ENCODE measurements at regions not wholly inside any gene's neighbourhood (a gene's known extent, or its start where the extent isn't known, plus 50 kb on each side); places are given as distances from the start of the nearest gene placed in this dataset.
A peak's percentile ranks its signal among the peaks of the same experiment; 100 is the strongest.

DNA sequence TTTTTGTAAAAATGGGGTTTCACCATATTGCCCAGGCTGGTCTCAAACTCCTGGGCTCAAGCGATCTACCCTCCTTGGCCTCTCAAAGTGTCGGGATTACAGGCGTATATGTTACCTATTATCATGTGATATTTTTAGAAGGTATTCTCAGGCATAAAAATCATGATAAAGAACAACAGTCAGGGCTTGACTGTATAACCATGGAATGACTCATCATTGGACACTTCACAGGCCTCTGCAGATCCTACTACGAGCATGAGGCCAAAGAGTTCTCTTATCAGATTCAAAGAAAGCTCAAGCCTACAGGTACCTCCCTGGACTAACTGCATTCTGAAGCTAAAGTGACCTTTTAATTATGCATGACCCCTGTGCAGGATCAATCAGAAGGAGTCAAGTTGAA is 91.7 kb upstream of the PRICKLE2 start:
- H3K4me1 ChIP-seq, result no peaks in the 10 kb centered on the region
- H3K27ac ChIP-seq, result no peak overlapping the region
- no peaks in the 10 kb centered on the region for H3K36me3 ChIP-seq
- DNase-seq (no peak), ATAC-seq (peak; percentile 26)
- intact Hi-C loops (cut with DNase I), result no loop called here
- H3K9me3 ChIP-seq, result no peaks in the 10 kb centered on the region
- no peak overlapping the region for H3K4me3 ChIP-seq
- no peaks in the 10 kb centered on the region for H3K27me3 ChIP-seq
- TF ChIP-seq, protein P1, sequence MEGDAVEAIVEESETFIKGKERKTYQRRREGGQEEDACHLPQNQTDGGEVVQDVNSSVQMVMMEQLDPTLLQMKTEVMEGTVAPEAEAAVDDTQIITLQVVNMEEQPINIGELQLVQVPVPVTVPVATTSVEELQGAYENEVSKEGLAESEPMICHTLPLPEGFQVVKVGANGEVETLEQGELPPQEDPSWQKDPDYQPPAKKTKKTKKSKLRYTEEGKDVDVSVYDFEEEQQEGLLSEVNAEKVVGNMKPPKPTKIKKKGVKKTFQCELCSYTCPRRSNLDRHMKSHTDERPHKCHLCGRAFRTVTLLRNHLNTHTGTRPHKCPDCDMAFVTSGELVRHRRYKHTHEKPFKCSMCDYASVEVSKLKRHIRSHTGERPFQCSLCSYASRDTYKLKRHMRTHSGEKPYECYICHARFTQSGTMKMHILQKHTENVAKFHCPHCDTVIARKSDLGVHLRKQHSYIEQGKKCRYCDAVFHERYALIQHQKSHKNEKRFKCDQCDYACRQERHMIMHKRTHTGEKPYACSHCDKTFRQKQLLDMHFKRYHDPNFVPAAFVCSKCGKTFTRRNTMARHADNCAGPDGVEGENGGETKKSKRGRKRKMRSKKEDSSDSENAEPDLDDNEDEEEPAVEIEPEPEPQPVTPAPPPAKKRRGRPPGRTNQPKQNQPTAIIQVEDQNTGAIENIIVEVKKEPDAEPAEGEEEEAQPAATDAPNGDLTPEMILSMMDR (IDR thresholded peaks at IDR 0.05), result no peak

DNA sequence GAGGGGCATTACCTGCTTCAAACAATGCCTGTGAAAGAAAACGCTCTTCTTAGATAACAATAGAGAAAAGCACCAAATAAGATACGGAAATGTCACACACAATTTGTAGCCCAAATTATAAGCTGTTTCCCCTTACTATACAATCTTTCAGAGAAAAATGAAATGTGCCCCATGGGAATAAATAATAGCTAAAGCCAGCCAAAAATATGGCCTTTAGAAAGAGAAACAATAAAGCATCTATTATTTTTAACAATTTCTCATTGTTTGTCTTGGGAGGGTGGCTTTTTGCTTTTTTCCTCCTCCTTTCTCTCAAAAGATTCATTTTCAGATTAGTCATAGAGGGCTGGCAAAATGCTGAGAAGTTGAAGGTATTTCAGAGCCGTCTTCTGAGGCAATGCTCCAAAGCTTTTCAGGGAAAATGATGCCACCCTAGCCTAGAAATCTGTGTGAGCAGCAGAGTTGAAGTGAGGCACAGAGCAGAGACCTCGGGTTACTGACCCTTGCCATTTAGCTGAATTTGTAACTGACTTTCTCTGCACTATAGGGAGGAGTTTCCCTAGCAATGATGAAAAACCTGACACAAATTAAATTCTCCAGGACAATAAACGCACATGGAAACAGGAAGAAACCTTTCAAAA is 86.3 kb upstream of the PRICKLE2 start:
- intact Hi-C loops (cut with DNase I), result no loop called here
- ATAC-seq (no peak), DNase-seq (no peak)
- TF ChIP-seq, protein P1 (IDR thresholded peaks at IDR 0.05), result no peak
- H3K27ac ChIP-seq, result no peak overlapping the region
- no peak overlapping the region for H3K4me3 ChIP-seq
- no peaks in the 10 kb centered on the region for H3K27me3 ChIP-seq
- H3K4me1 ChIP-seq, result no peaks in the 10 kb centered on the region
- H3K36me3 ChIP-seq, result no peaks in the 10 kb centered on the region
- no peaks in the 10 kb centered on the region for H3K9me3 ChIP-seq

DNA sequence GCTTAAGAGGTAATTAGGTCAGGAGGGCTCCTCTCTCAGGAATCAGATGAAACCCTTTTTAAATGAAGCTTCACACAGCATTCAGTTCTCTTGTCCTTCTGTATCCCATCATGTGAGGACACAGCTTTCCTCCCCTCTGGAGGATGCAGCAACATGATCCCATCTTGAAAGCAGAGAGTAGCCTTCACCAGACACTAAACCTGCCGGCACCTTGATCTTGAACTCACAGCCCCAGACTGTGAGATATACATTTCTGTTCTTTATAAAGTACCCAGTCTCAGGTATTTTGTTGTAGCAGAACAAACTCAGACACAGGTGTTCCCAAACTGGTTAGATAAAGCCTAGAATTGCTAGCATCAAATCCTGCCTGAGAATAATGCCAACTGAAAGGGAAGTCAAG is 83.7 kb upstream of the PRICKLE2 start:
- Histone ChIP-seq H3K36me3 (no peaks in the 10 kb centered on the region), H3K4me1 (no peaks in the 10 kb centered on the region), H3K27ac (no peak overlapping the region), H3K27me3 (no peaks in the 10 kb centered on the region), H3K9me3 (no peaks in the 10 kb centered on the region), H3K4me3 (no peak overlapping the region)
- TF ChIP-seq, protein P1 (IDR thresholded peaks at IDR 0.05), result no peak
- no peak for DNase-seq
- intact Hi-C loops (cut with DNase I), result no loop called here
- no peak for ATAC-seq

DNA sequence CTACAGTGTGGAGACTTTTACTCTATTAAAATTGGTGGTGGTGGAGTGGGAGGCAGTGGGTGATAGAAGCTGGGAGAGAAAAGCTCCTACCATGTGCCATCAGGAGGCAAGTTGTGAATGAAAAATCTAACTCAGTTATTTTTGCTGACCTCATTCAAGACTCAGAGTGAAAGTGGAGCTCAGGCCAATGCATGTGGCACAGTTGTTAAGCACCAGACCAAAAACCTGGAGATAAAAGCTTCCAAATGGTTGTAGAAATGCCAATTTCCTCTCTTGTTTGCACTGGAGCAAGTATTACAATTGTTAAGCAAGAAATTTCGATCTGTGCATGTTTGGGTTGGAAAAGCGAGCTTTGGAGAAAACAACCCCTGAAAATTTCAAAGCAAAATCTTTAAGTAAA is 81.5 kb upstream of the PRICKLE2 start:
- DNase-seq (no peak), ATAC-seq (no peak)
- H3K27me3 ChIP-seq, result no peaks in the 10 kb centered on the region
- H3K27ac ChIP-seq, result no peak overlapping the region
- no peaks in the 10 kb centered on the region for H3K36me3 ChIP-seq
- H3K4me3 ChIP-seq, result no peak overlapping the region
- TF ChIP-seq, protein P1 (IDR thresholded peaks at IDR 0.05), result no peak
- H3K9me3 ChIP-seq, result no peaks in the 10 kb centered on the region
- no peaks in the 10 kb centered on the region for H3K4me1 ChIP-seq
- intact Hi-C loops (cut with DNase I), result no loop called here

DNA sequence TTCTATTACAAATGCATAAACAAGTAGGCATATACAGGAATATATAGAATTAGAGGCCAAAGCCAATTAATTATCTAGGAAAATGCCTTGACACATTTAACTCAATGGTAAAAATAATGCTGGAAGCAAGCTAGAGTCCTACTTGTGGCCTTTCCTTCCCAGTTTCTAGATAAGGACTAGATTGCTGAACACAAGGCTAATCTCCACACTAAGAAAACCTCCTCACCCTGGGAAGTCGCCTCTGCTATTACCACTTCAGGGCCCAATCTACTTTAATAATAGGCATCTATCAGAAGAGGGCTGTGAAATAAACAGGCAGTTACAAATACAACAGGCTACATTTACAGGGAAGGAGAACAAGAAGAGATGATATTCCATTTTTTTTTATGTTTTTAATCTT is 80.5 kb upstream of the PRICKLE2 start:
- Histone ChIP-seq H3K27ac (no peak overlapping the region), H3K27me3 (no peaks in the 10 kb centered on the region), H3K9me3 (no peaks in the 10 kb centered on the region), H3K4me1 (no peaks in the 10 kb centered on the region), H3K4me3 (no peak overlapping the region), H3K36me3 (no peaks in the 10 kb centered on the region)
- ATAC-seq (no peak), DNase-seq (no peak)
- TF ChIP-seq, protein P1 (IDR thresholded peaks at IDR 0.05), result no peak
- intact Hi-C loops (cut with DNase I), result no loop called here
